SH-SY5Y (cell line): ENCODE measurements at regions not wholly inside any gene's neighbourhood (a gene's known extent, or its start where the extent isn't known, plus 50 kb on each side); places are given as distances from the start of the nearest gene placed in this dataset.

Experiments
- GATA2 ChIP-seq: IDR thresholded peaks from 2 replicates; pipeline ENCODE4 v1.6.1; 2011; ENCODE audit warnings: mild to moderate bottlenecking, low read depth, low read length
- GATA3 ChIP-seq: IDR thresholded peaks from 2 replicates; pipeline ENCODE4 v1.6.1; 2011; ENCODE audit warnings: low read depth, mild to moderate bottlenecking, low read length, moderate library complexity

DNA sequence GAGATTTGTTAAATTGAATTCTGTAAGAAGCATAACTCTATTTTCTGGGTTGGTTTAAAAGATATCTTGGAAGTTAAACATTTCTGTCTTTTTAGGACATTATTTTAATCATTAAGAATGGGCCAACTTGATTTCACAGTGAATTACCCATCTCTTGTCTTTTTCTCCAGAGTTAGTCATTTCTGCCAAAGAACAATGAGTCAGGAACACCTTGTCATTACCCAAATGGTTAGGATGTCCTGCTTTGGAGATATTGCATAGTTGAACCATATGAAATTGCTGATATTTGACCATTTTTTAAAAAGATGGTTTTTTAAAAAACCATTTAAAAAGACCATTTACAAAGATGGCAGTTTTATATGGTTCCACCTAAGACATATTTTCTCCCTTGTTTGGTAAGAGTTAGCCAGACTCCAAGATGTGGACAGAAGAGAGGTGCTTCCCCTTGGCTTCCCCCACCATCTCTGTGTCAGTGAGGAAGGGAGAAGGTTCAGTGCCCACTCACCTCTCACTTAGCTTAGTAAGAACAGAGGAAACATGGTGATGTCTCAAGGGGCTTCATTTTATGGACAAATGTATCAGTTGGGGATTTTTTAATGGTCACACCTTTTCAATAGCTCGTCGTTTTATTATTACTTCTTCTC, 103.0 kb downstream of the PCSK1 start:
- no peak for TF ChIP-seq GATA3
- TF ChIP-seq GATA2: no peak
